OCI-LY3 (cell line): ENCODE measurements at regions not wholly inside any gene's neighbourhood (a gene's known extent, or its start where the extent isn't known, plus 50 kb on each side); places are given as distances from the start of the nearest gene placed in this dataset.
"Not testable (repeated sequence)": the region's sequence is repeated elsewhere in the genome, so short reads cannot be mapped to it uniquely, and the experiment has no call there.

Experiments
- H2AFZ ChIP-seq: fragments of 200-600, 300-600 bp; shearing (Covaris generic); 2 replicates; pipeline ENCODE4 v1.6.0; 2014; ENCODE audit warnings: antibody characterized with exemption, low read depth, low read length
- H3K27ac ChIP-seq: fragments of 200-600, 300-600 bp; sonication (generic); 2 replicates; pipeline ENCODE4 v1.5.1; 2014; ENCODE audit warnings: mild to moderate bottlenecking, low read length, moderate library complexity, mixed read lengths
- H3K27me3 ChIP-seq: fragments of 200-600, 300-600 bp; sonication (generic); 2 replicates; pipeline ENCODE4 v1.6.1; 2014; ENCODE audit warnings: low read depth, low read length, mixed read lengths
- H3K36me3 ChIP-seq: fragments of 200-600, 300-600 bp; sonication (generic); replicated peaks from 2 replicates; pipeline ENCODE3; 2014; ENCODE audit warnings: low read depth, low read length, mixed read lengths
- H3K4me1 ChIP-seq: fragments of 300-600, 200-600 bp; sonication (generic); 2 replicates; pipeline ENCODE4 v1.6.1; 2014; ENCODE audit warnings: low read length, mixed read lengths
- H3K4me2 ChIP-seq: fragments of 200-600, 300-600 bp; sonication (generic); 2 replicates; pipeline ENCODE4 v1.6.1; 2014; ENCODE audit warnings: low read length, mixed read lengths
- H3K4me3 ChIP-seq: fragments of 300-600, 200-600 bp; sonication (generic); 2 replicates; pipeline ENCODE4 v1.5.1; 2014; ENCODE audit warnings: antibody characterized with exemption, mild to moderate bottlenecking, low read length, moderate library complexity
- H3K79me2 ChIP-seq: fragments of 300-600, 200-600 bp; shearing (Covaris generic); 2 replicates; pipeline ENCODE4 v1.6.1; 2014; ENCODE audit warnings: mild to moderate bottlenecking, low read length, mixed read lengths
- H3K9ac ChIP-seq: fragments of 300-600, 200-600 bp; shearing (Covaris generic); 2 replicates; pipeline ENCODE4 v1.6.0; 2014; ENCODE audit warnings: mild to moderate bottlenecking, low read length, moderate library complexity
- H3K9me3 ChIP-seq: fragments of 200-600, 300-600 bp; shearing (Covaris generic); 2 replicates; pipeline ENCODE4 v1.6.1; 2014; ENCODE audit warnings: low read length, mixed read lengths; ENCODE audit not compliant: insufficient read depth
- H4K20me1 ChIP-seq: fragments of 200-600, 300-600 bp; sonication (generic); 2 replicates; pipeline ENCODE4 v1.6.1; 2016; ENCODE audit warnings: low read length, mixed read lengths; ENCODE audit not compliant: insufficient read depth
- CTCF ChIP-seq: fragments of 200-600, 300-600 bp; sonication (generic); IDR thresholded peaks from 2 replicates; pipeline ENCODE4 v1.5.1; 2014; ENCODE audit warnings: antibody characterized with exemption, low read length, low read depth
- EZH2phosphoT487 ChIP-seq: fragments of 200-600 bp; shearing (Covaris generic); IDR thresholded peaks from 2 replicates; pipeline ENCODE4 v1.6.1; 2018; ENCODE audit warnings: antibody characterized with exemption, mixed run types, low read depth

GRCh38 chr15:20416618-20417017 lies 125.0 kb downstream of the GOLGA6L6 start:
- not testable (repeated sequence) for H4K20me1 ChIP-seq, H3K4me1 ChIP-seq, H3K27ac ChIP-seq, H3K4me2 ChIP-seq, H3K4me3 ChIP-seq, H3K79me2 ChIP-seq, H3K9me3 ChIP-seq, H3K36me3 ChIP-seq, H2AFZ ChIP-seq, H3K9ac ChIP-seq, H3K27me3 ChIP-seq

- not testable (repeated sequence) for H3K27me3 ChIP-seq, H3K9ac ChIP-seq, H3K9me3 ChIP-seq, H2AFZ ChIP-seq, H3K4me1 ChIP-seq, H3K4me3 ChIP-seq, H3K4me2 ChIP-seq, H3K36me3 ChIP-seq, H3K79me2 ChIP-seq, H3K27ac ChIP-seq, H4K20me1 ChIP-seq
Observed at GRCh38 chr15:20409667-20410198, 131.9 kb downstream of the GOLGA6L6 start.

- Histone ChIP-seq H3K36me3 (no peaks in the 10 kb centered on the region), H2AFZ (no peak overlapping the region), H3K4me1 (no peaks in the 10 kb centered on the region), H3K79me2 (no peaks in the 10 kb centered on the region), H3K9me3 (no peaks in the 10 kb centered on the region), H3K4me2 (no peak overlapping the region), H4K20me1 (no peaks in the 10 kb centered on the region), H3K27ac (no peak overlapping the region), H3K27me3 (no peaks in the 10 kb centered on the region), H3K4me3 (no peak overlapping the region), H3K9ac (no peak overlapping the region)
- TF ChIP-seq EZH2phosphoT487 (no peak), CTCF (no peak)
Observed at GRCh38 chr15:20409247-20409646, 132.4 kb downstream of the GOLGA6L6 start.

- Histone ChIP-seq H3K4me2 (no peak overlapping the region), H3K9me3 (no peaks in the 10 kb centered on the region), H3K4me1 (no peaks in the 10 kb centered on the region), H3K9ac (no peak overlapping the region), H2AFZ (no peak overlapping the region), H3K4me3 (no peak overlapping the region), H3K27ac (no peak overlapping the region), H4K20me1 (no peaks in the 10 kb centered on the region), H3K27me3 (no peaks in the 10 kb centered on the region; the same call in 1 of the 2 replicates), H3K79me2 (no peaks in the 10 kb centered on the region), H3K36me3 (no peaks in the 10 kb centered on the region)
- TF ChIP-seq CTCF: no peak
- TF ChIP-seq EZH2phosphoT487: no peak
Observed at GRCh38 chr15:20407553-20407952, 134.0 kb downstream of the GOLGA6L6 start.

GRCh38 chr15:20404571-20404970 lies 137.0 kb downstream of the GOLGA6L6 start:
- not testable (repeated sequence) for H3K4me2 ChIP-seq, H3K79me2 ChIP-seq, H3K9ac ChIP-seq, H3K36me3 ChIP-seq, H3K27ac ChIP-seq, H3K27me3 ChIP-seq, H4K20me1 ChIP-seq, H2AFZ ChIP-seq, H3K4me1 ChIP-seq, H3K4me3 ChIP-seq, H3K9me3 ChIP-seq

GRCh38 chr15:20402586-20402985 lies 139.0 kb downstream of the GOLGA6L6 start:
- not testable (repeated sequence) for H3K4me3 ChIP-seq, H2AFZ ChIP-seq, H3K27ac ChIP-seq, H3K36me3 ChIP-seq, H3K4me2 ChIP-seq, H3K9ac ChIP-seq, H3K79me2 ChIP-seq, H3K27me3 ChIP-seq, H4K20me1 ChIP-seq, H3K9me3 ChIP-seq, H3K4me1 ChIP-seq

GRCh38 chr15:20401058-20401457 lies 140.5 kb downstream of the GOLGA6L6 start:
- H3K27ac ChIP-seq, H3K36me3 ChIP-seq, H3K9me3 ChIP-seq, H3K79me2 ChIP-seq, H3K4me2 ChIP-seq, H3K4me1 ChIP-seq, H2AFZ ChIP-seq, H3K4me3 ChIP-seq, H4K20me1 ChIP-seq, H3K27me3 ChIP-seq, H3K9ac ChIP-seq: not testable (repeated sequence)

- not testable (repeated sequence) for H3K9me3 ChIP-seq, H3K4me1 ChIP-seq, H3K4me3 ChIP-seq, H3K79me2 ChIP-seq, H4K20me1 ChIP-seq, H3K27ac ChIP-seq, H2AFZ ChIP-seq, H3K27me3 ChIP-seq, H3K4me2 ChIP-seq, H3K9ac ChIP-seq, H3K36me3 ChIP-seq
Observed at GRCh38 chr15:20398680-20399079, 142.9 kb downstream of the GOLGA6L6 start.
